Loucy (cell line): ENCODE measurements at regions not wholly inside any gene's neighbourhood (a gene's known extent, or its start where the extent isn't known, plus 50 kb on each side); places are given as distances from the start of the nearest gene placed in this dataset.

ENCODE experiments used
- CTCF ChIP-seq: fragments of 200-600 bp; sonication (generic); conservative IDR thresholded peaks from 2 replicates; pipeline ENCODE4 v1.5.1; 2014; ENCODE audit warnings: mild to moderate bottlenecking, antibody characterized with exemption, low read length
- EZH2phosphoT487 ChIP-seq: fragments of 200-600 bp; IDR thresholded peaks from 2 replicates; pipeline ENCODE4 v1.6.1; 2018; ENCODE audit warnings: antibody characterized with exemption, mild to moderate bottlenecking, moderate library complexity, borderline replicate concordance

DNA sequence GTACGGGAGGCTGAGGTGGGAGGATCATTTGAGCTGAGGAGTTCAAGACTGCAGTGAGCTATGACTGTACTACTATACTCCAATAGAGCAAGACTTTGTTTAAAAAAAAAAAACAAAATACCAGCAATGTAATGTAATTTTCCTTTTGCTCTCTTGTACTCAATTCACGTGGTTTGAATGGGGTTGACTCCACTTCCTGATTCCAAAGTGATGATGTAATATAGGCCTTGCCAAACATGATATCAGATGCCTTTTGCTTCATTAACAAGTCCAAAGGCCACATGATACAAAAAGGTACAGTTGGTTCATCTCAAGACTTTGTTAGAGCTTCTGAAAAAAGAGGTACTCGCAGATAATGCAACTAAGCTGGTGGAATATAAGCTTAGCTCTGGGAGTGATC lies 321.8 kb downstream of the ZEB2 start:
- TF ChIP-seq CTCF (no peak), EZH2phosphoT487 (no peak)
